Activated CD4-positive, alpha-beta T cell treated with anti-CD3 and anti-CD28 coated beads for 1 hour (primary cell): ENCODE measurements at regions not wholly inside any gene's neighbourhood (a gene's known extent, or its start where the extent isn't known, plus 50 kb on each side); places are given as distances from the start of the nearest gene placed in this dataset.
A peak's percentile ranks its signal among the peaks of the same experiment; 100 is the strongest.

Experiments
- DNase-seq: peaks from one replicate; pipeline ENCODE4 v3.0.0-alpha.2; 2020

GRCh38 chr17:77422104-77422747, 281.5 kb downstream of the SEC14L1 start:
- DNase-seq = no peak

GRCh38 chr17:77422748-77423113, 282.0 kb downstream of the SEC14L1 start:
- DNase-seq = no peak

GRCh38 chr17:77423589-77424451, 283.1 kb downstream of the SEC14L1 start:
- no peak for DNase-seq

- no peak for DNase-seq
These were observed 284.0 kb downstream of the SEC14L1 start for GRCh38 chr17:77424585-77425344.

- no peak for DNase-seq
These were observed 284.6 kb downstream of the SEC14L1 start for GRCh38 chr17:77425348-77425747.

GRCh38 chr17:77425791-77426641, 285.2 kb downstream of the SEC14L1 start:
- DNase-seq = no peak

- DNase-seq = no peak
These were observed 286.1 kb downstream of the SEC14L1 start for GRCh38 chr17:77426676-77427386.

GRCh38 chr17:77427391-77427991, 286.7 kb downstream of the SEC14L1 start:
- DNase-seq = no peak

- no peak for DNase-seq
These were observed 287.4 kb downstream of the SEC14L1 start for GRCh38 chr17:77428020-77428748.

- no peak for DNase-seq
These were observed 288.1 kb downstream of the SEC14L1 start for GRCh38 chr17:77428749-77429368.

GRCh38 chr17:77429369-77429968, 288.7 kb downstream of the SEC14L1 start:
- DNase-seq = no peak

- DNase-seq = peak; percentile 75
These were observed 289.4 kb downstream of the SEC14L1 start for GRCh38 chr17:77429969-77430752.

- DNase-seq = no peak
These were observed 291.4 kb downstream of the SEC14L1 start for GRCh38 chr17:77432034-77432661.

- DNase-seq = no peak
These were observed 292.0 kb downstream of the SEC14L1 start for GRCh38 chr17:77432742-77433141.

- DNase-seq = no peak
These were observed 292.8 kb downstream of the SEC14L1 start for GRCh38 chr17:77433385-77434135.

- no peak for DNase-seq
These were observed 293.7 kb downstream of the SEC14L1 start for GRCh38 chr17:77434136-77435114.
